GM19043 (cell line): ENCODE measurements at regions not wholly inside any gene's neighbourhood (a gene's known extent, or its start where the extent isn't known, plus 50 kb on each side); places are given as distances from the start of the nearest gene placed in this dataset.

Experiments used
- ATAC-seq: cut with Tn5 transposase; IDR thresholded peaks from one replicate; pipeline ENCODE4 v1.9.1; 2021; ENCODE audit warnings: low read depth; ENCODE audit not compliant: unreplicated experiment

- no peak for ATAC-seq
Measured at GRCh38 chr1:68293609-68294366, 61.5 kb upstream of the WLS start.

- ATAC-seq, result no peak
Measured at GRCh38 chr1:68293122-68293521, 60.8 kb upstream of the WLS start.

- no peak for ATAC-seq
Measured at GRCh38 chr1:68291688-68292384, 59.5 kb upstream of the WLS start.

GRCh38 chr1:68287241-68287640 is 54.9 kb upstream of the WLS start:
- no peak for ATAC-seq

- no peak for ATAC-seq
Measured at GRCh38 chr1:68285046-68285445, 52.7 kb upstream of the WLS start.

GRCh38 chr1:68281946-68282615 is 49.8 kb upstream of the WLS start:
- no peak for ATAC-seq
